C4-2B (cell line): ENCODE measurements at regions not wholly inside any gene's neighbourhood (a gene's known extent, or its start where the extent isn't known, plus 50 kb on each side); places are given as distances from the start of the nearest gene placed in this dataset.

Experiments used
- ZFX ChIP-seq: fragments of 450-650 bp; IDR thresholded peaks from 2 replicates; pipeline ENCODE4 v1.6.1; 2017
- TF ChIP-seq, protein P1 (sequence below): fragments of 450-650 bp; conservative IDR thresholded peaks from 2 replicates; pipeline ENCODE4 v1.5.1; 2017; ENCODE audit warnings: mild to moderate bottlenecking

- TF ChIP-seq, protein P1, sequence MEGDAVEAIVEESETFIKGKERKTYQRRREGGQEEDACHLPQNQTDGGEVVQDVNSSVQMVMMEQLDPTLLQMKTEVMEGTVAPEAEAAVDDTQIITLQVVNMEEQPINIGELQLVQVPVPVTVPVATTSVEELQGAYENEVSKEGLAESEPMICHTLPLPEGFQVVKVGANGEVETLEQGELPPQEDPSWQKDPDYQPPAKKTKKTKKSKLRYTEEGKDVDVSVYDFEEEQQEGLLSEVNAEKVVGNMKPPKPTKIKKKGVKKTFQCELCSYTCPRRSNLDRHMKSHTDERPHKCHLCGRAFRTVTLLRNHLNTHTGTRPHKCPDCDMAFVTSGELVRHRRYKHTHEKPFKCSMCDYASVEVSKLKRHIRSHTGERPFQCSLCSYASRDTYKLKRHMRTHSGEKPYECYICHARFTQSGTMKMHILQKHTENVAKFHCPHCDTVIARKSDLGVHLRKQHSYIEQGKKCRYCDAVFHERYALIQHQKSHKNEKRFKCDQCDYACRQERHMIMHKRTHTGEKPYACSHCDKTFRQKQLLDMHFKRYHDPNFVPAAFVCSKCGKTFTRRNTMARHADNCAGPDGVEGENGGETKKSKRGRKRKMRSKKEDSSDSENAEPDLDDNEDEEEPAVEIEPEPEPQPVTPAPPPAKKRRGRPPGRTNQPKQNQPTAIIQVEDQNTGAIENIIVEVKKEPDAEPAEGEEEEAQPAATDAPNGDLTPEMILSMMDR: no peak
- TF ChIP-seq ZFX: no peak
Observed at GRCh38 chr1:234733427-234733826, 123.4 kb upstream of the IRF2BP2 start.
